ENCODE measurements at regions not wholly inside any gene's neighbourhood (a gene's known extent, or its start where the extent isn't known, plus 50 kb on each side); places are given as distances from the start of the nearest gene placed in this dataset.

- Histone ChIP-seq H3K9me3 (ENCODE audit: control insufficient read depth, low read depth, low read length) (no peaks in the 10 kb centered on the region), H4K20me1 (ENCODE audit: control insufficient read depth, extremely low read depth, insufficient read depth, low read length) (no peaks in the 10 kb centered on the region), H3K79me2 (ENCODE audit: control insufficient read depth, insufficient read depth, low read length) (no peaks in the 10 kb centered on the region), H2AFZ (ENCODE audit: control insufficient read depth, low read length) (no peak overlapping the region), H3K9ac (ENCODE audit: control insufficient read depth, extremely low read depth, insufficient read depth, low read length) (no peak overlapping the region), H3K9me1 (ENCODE audit: control insufficient read depth, extremely low read depth, insufficient read depth, low read length) (no peaks in the 10 kb centered on the region), H3K4me1 (ENCODE audit: control insufficient read depth, extremely low read depth, insufficient read depth, low read length) (peaks cover 16% of the 10 kb centered on the region), H3K27ac (ENCODE audit: control insufficient read depth, insufficient read depth, low read length) (no peak overlapping the region), H3K36me3 (ENCODE audit: control insufficient read depth in 2 of 2, extremely low read depth in 1 of 2, insufficient read depth in 2 of 2, low read length in 2 of 2) (no peaks in the 10 kb centered on the region), H3K4me3 (ENCODE audit: control insufficient read depth in 2 of 3, extremely low read depth in 1 of 3, insufficient read depth in 2 of 3, low read depth in 1 of 3, low read length in 3 of 3) (no peak overlapping the region), H3K4me2 (ENCODE audit: control insufficient read depth, extremely low read depth, insufficient read depth, low read depth, low read length) (no peak overlapping the region), H3K27me3 (ENCODE audit: control insufficient read depth, extremely low read depth, insufficient read depth, low read length) (no peaks in the 10 kb centered on the region)
- dilution Hi-C loops (cut with MboI; ENCODE audit: extremely low pct_ligation_motif_present, low sequenced_read_pairs) = no loop called here
- TF ChIP-seq CTCF (optimal IDR thresholded peaks at IDR 0.05 in 1 of 3, IDR thresholded peaks at IDR 0.05 in 1 of 3, conservative IDR thresholded peaks at IDR 0.05 in 1 of 3; ENCODE audit: extremely low read depth in 1 of 3, insufficient read depth in 2 of 3, low read length in 3 of 3) (no peak), EZH2 (IDR thresholded peaks at IDR 0.05; ENCODE audit: low read length) (no peak)
- DNase-seq (ENCODE audit: low read depth, low spot score) = no peak
- no peak for FAIRE-seq
Observed at GRCh38 chr5:87210076-87210475, 57.6 kb upstream of the RASA1 start.

GRCh38 chr5:87210743-87211142 lies 56.9 kb upstream of the RASA1 start:
- Histone ChIP-seq H4K20me1 (ENCODE audit: control insufficient read depth, extremely low read depth, insufficient read depth, low read length) (no peaks in the 10 kb centered on the region), H3K27me3 (ENCODE audit: control insufficient read depth, extremely low read depth, insufficient read depth, low read length) (no peaks in the 10 kb centered on the region), H3K4me2 (ENCODE audit: control insufficient read depth, extremely low read depth, insufficient read depth, low read depth, low read length) (peak overlapping the region; percentile 51), H3K27ac (ENCODE audit: control insufficient read depth, insufficient read depth, low read length) (no peak overlapping the region), H2AFZ (ENCODE audit: control insufficient read depth, low read length) (no peak overlapping the region), H3K4me1 (ENCODE audit: control insufficient read depth, extremely low read depth, insufficient read depth, low read length) (peaks cover 16% of the 10 kb centered on the region), H3K36me3 (ENCODE audit: control insufficient read depth in 2 of 2, extremely low read depth in 1 of 2, insufficient read depth in 2 of 2, low read length in 2 of 2) (no peaks in the 10 kb centered on the region), H3K9ac (ENCODE audit: control insufficient read depth, extremely low read depth, insufficient read depth, low read length) (no peak overlapping the region), H3K9me3 (ENCODE audit: control insufficient read depth, low read depth, low read length) (no peaks in the 10 kb centered on the region), H3K4me3 (ENCODE audit: control insufficient read depth in 2 of 3, extremely low read depth in 1 of 3, insufficient read depth in 2 of 3, low read depth in 1 of 3, low read length in 3 of 3) (no peak overlapping the region), H3K79me2 (ENCODE audit: control insufficient read depth, insufficient read depth, low read length) (no peaks in the 10 kb centered on the region), H3K9me1 (ENCODE audit: control insufficient read depth, extremely low read depth, insufficient read depth, low read length) (no peaks in the 10 kb centered on the region)
- dilution Hi-C loops (cut with MboI; ENCODE audit: extremely low pct_ligation_motif_present, low sequenced_read_pairs) = no loop called here
- TF ChIP-seq EZH2 (IDR thresholded peaks at IDR 0.05; ENCODE audit: low read length) (no peak), CTCF (optimal IDR thresholded peaks at IDR 0.05 in 1 of 3, IDR thresholded peaks at IDR 0.05 in 1 of 3, conservative IDR thresholded peaks at IDR 0.05 in 1 of 3; ENCODE audit: extremely low read depth in 1 of 3, insufficient read depth in 2 of 3, low read length in 3 of 3) (no peak)
- FAIRE-seq (no peak), DNase-seq (ENCODE audit: low read depth, low spot score) (no peak)
